DMS79 treated with DMSO at 0.1 percent for 48 hours (cell line): ENCODE measurements at regions not wholly inside any gene's neighbourhood (a gene's known extent, or its start where the extent isn't known, plus 50 kb on each side); places are given as distances from the start of the nearest gene placed in this dataset.
"Not testable (repeated sequence)": the region's sequence is repeated elsewhere in the genome, so short reads cannot be mapped to it uniquely, and the experiment has no call there.

Experiments used
- DNase-seq: peaks from one replicate; lab custom pipeline; 2025; lab: John Stamatoyannopoulos, UW

DNA sequence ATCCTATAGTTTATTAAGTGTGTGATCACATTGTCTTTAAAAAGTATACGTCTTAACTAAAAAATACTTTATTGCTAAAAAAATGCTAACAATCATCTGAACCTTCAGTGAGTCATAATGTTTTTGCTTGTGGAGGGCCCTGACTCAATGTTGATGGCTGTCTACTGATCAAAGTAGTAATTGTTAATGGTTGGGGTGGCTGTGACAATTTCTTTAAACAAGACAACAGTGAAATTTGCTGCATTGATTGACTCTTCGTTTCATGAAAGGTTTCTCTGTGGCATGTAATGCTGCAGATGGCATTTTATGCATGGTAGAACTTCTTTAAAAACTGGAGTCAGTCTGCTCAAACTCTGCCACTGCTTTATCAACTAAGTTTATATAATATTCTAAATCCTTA lies 101.4 kb upstream of the IL15 start:
- DNase-seq, result no peak

DNA sequence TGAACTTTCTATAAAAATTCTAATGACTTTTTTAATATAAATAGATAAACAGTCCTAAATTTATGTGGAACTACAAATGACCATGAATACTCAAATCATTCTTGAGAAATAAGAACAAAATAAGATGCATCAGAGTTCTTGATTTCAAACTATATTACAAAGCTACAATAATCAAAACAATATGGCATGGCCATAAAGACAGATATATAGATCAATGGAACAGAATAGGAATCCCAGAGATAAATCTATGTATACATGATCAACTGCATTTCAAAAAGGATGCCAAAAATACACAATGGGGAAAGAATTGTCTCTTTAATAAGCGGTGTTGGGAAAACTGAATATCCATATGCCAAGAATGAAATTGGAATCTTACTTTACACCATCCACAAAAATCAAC lies 98.4 kb upstream of the IL15 start:
- no peak for DNase-seq

DNA sequence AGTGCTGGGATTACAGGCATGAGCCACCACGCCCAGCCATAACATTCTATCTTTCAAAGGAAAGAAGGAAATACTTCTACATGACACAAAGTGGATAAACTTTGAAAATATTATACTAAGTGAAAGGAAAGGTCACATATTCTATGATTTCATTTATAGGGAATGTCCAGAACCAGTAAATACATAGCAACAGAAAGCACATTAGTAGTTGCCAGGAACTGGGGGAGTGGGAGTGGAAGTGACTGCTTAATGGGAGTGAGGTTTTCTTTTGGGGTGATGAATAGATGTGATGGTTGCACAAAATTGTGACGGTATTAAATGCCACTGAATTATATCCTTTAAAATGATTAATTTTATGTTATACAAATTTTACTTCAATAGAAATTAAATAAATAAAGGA lies 95.7 kb upstream of the IL15 start:
- no peak for DNase-seq

DNA sequence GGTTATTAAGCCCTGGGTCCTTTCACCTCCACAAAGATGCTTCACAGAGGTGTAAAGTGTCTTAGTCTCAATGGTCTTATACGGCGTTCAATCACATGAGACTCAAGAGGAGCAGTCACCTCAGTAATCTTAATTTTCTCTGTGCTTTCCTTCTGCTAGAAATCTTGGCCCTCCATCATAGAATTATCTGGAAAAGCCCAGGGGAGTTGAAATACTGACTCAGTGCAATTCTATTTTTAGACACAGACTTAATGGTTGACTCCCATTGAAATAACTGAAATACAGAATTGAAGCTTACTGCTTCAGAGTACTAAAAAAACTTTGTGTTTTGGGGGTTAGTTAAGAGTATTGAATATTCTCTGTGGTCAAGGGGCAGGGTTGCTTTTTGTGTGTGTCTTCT lies 94.5 kb upstream of the IL15 start:
- DNase-seq, result no peak

DNA sequence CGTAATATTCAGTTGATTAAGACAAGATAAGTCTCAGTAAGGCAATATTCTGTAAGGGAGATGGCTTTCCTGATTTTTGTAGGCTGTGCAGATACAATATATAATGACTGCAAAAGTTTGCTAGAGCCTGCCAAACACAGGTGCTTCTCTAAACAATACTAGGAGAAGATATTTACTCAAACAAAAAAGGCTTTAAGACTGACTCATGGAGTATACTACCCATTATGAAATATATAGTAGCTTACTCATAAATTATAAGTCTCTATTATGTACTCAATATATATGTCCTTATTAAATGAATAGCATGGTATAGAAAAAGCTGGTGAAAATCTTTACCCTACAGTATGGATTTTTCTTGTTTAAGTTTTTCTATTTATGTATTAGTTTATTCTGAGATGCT lies 93.2 kb upstream of the IL15 start:
- no peak for DNase-seq

DNA sequence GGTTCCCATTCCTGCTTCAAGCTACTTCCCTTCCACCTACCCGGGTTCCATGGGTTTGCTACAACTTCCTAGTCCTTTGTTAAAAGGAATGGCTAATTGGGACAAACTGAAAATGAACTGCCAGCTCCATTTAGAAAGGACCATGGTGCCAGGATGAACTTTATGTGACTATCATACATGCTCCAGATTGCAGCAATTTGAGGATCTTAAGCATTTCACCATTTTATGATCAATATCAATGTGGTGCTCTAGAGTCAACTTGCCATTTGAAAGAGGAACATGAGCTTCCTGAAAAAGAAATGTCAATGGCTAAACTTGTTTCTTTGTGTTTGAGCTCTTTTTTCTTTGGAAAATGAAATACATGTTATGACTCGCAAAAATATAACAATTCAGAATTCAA lies 92.7 kb upstream of the IL15 start:
- DNase-seq, result no peak

DNA sequence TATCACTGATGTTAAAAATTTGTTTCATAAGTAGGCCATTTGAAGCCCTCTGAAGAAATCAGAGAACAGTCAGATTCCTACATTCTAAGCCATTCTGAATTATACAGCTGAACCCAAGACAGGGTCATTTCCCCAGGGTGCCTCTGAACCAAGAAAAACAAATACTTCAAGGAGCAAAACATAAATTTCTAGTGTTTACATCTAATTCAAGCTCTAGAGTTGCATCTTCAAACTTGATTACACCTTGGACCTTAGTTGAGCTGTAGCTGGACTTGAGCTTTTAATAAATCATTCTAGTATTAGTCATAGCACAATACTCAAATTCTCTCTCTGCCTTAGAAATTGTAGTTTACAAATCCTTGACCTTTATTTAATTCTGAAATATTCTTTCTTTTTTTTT lies 87.6 kb upstream of the IL15 start:
- no peak for DNase-seq

DNA sequence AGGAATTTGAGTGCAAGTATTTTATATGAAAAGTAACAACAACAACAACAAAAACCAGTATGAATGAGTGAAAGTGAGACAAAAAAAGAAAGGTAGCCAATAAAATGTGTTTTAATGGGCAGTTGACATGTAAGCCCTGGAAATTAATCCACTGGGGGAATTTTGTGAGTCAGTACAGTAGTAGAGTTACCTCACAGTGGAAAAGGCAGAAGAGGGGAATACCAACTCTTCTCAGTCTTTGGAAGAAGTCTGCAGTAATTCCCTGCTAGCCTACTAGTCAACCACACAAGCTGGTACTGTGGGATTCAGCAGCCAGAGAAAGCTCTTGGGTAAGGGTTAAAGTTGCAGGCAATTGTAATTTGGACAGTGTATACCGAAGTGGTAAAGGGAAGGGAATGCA lies 76.3 kb upstream of the IL15 start:
- DNase-seq, result no peak

DNA sequence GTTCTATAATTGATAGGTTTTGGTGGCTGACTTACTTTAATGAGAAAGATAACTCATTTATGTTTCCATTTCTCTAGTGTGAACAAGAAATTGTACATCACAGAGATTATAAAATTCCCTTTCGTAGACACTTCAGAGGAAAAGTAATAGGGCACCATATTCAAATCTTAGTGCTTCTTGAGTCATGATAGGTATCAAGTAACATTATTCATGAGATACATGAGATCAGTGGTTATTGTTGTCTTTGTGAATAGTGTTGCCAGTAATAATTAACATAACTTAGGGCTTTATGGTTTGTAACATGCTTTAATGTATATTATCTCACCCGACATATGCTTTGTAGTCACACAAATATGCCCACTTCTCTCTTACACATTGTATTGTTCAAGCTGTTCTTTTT lies 73.7 kb upstream of the IL15 start:
- DNase-seq, result no peak

DNA sequence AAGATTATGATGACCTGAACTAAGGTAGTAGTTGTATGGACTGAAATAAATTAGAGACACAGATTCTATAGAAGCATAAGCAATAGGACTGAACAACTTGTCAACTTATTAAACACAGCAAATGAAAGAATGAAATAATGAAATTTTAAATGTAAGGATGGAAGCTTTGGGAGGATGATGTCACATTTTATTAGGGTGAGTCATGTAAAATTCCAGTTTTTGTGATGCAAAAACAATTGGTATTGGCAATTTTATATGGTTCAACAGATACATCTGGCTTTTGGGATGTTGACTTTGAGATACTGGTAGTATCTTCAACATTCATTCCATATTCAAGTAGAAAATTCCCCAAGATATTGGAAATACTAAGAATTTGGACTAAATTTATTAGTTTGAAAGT lies 72.7 kb upstream of the IL15 start:
- no peak for DNase-seq

DNA sequence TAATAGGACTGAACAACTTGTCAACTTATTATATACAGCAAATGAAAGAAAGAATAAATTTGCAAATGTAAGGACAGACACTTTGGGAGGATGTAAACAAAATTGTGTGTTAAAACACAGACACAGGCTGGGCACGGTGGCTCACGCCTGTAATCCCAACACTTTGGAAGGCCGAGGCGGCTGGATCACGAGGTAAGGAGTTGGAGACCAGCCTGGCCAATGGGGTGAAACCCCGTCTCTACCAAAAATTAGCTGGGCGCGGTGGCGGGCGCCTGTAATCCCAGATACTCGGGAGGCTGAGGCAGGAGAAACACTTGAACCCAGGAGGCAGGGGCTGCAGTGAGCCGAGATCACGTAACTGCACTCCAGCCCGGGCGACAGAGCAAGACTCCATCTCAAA lies 71.4 kb upstream of the IL15 start:
- DNase-seq, result not testable (repeated sequence)

DNA sequence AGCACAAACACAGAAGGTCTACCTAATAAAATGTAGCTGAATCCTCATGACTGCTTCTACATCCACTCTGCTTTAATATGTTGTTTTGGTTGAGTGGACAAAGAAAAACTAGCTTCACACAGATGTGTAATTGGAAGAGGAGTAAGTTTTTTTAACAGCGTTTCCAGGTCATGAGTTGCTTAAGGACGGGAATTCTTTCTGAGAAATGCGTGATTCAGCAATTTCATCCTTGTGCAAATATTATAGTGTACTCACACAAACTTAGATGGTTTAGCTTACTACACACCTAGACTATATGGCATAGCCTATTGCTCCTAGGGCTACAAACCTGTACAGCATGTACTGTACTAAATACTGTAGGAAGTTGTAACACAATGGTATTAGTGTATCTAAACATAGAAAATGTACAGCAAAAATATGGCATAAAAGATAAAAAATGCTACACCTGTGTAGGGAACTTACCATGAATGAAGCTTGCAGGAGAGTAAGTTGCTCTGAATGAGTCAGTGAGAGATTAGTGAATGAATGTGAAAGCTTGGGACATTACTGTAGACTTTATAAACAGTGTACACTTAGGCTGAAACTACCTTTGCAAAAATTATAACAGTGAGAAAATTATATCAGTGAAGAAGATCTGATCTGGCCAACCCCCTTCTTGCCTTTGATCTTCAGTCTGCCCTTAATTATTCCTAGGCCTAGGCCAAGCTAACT lies 70.8 kb upstream of the IL15 start:
- no peak for DNase-seq

DNA sequence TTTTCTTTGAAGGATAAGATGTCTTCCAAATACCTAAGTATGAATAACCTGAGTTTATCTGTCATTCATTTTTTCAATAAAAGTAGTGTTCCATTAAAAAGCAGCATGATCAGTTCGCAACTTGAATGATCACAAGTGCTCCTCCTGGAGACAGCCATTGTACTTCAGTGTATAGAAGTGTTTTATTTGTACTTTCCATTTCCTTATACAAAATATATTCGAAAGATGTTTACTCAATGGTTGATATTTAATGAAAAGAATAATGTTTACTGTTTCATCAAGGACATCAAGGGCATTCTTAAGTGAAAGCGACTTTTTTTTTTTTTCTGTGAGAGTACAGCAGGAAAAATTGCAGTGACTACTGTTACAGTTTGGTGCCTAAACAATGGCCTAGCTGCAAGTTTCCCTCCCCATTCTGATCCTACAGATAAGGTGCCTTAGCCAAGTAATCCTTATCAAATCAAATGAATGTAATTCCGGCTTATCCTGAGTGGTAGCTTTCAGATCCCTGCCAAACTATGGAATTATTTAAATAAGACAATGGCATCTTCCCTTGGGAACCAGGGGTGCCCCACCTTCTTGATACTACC lies 69.0 kb upstream of the IL15 start:
- no peak for DNase-seq

DNA sequence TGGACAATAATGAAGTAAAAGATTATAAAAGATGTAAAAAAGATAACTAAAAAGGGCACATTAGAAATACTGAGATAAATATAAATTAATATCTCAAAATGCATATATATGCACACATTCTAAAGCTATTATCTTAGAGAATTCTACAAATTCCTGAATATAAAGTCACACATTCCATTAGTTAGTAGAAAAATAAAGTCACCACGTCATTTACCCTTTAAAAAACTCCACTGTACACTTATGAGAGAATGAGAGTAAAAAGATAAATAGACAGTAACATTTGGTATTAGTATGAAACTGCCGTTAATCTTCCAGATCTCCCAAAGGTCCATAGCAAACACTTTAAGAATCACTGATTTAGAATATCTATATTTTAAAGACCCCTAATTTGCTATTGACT lies 67.2 kb upstream of the IL15 start:
- DNase-seq, result no peak

DNA sequence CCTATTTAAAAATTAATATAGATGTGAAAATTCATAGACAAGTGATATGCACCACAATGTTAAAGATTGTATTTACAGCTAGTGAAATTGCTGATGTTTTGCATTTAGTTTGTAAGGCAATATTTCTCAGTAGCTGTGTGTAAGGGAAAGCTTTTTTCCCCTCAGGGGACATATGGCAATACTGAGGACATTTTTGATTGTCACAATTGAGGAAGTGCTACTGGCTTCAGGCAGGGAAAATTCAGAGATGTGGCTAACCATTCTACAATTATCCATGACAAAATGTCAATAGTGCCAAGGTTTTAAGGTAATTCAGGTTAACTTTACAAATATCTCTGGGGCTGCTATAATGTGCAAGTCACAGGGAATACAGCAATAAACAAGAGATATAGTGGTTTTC lies 66.1 kb upstream of the IL15 start:
- DNase-seq, result no peak

DNA sequence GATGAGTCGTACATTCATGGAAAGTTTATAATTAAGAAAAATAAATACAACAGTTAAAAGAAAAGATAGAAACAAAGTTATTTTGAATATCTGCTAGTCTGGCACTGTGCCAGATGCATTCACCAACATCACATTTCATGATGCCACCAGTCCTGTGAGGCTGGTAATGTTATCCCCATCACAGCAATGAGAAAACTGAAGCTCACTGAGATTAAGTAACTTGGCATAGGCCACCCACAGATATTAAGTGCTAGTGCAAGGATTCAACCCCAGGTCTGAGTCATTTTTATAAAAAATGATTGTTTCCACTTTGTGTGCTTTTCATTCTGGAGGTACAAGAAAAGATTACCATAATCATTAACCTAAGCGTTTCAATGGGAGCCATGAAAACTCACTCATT lies 65.0 kb upstream of the IL15 start:
- no peak for DNase-seq

DNA sequence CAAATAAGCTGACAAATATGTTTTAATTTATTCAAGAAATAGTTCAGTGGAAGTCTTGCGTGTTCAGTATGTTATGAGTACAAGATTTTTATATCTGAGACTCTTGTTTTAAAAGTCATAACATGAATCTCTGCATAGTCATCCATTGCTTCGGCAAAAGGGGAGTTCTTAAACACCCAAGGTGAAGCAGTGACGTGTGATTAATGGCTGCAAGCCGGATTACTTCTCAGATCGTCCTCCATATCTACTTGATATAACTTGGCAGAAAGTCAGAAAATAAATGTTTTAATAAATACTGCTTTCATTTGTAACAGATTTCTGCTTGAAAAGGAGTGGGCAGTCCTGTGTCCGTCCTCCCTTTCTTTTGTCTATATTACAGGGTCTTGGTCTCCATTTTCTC lies 64.6 kb upstream of the IL15 start:
- DNase-seq, result no peak

DNA sequence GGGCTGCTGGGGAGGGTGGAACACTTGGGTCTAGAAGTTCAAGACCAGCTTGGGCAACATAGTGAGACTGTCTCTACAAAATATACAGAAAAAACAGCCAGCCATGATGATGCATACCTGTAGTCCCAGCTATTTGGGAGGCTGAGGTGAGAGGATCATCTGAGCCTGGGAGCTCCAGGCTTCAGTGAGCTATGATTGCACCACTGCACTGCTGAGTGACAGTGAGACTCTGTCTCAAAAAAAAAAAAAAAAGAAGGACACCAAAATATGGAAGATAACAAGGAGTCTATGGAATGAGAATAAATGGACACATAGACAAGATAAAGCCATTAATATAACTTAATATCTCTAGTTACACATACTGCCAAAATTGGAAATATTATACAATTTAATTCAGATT lies 62.7 kb upstream of the IL15 start:
- no peak for DNase-seq

DNA sequence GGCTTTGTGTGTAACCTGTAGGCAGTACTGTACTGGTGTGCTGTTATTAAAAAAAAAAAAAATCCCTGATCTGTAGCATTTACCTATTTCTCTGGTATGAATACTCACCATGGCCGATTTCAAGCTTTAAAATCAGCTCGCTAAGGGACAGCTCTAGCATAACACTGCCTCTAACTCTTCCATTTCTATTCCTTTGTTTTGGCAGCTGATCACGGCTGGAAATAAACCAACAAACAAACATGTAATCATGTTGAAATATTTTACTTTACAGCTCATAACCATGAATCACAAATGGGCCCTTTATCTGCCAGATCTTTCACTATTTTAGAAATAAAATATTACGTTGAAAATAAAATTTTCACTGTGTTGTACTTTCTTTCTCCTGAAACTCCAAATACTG lies 60.5 kb upstream of the IL15 start:
- DNase-seq, result no peak

DNA sequence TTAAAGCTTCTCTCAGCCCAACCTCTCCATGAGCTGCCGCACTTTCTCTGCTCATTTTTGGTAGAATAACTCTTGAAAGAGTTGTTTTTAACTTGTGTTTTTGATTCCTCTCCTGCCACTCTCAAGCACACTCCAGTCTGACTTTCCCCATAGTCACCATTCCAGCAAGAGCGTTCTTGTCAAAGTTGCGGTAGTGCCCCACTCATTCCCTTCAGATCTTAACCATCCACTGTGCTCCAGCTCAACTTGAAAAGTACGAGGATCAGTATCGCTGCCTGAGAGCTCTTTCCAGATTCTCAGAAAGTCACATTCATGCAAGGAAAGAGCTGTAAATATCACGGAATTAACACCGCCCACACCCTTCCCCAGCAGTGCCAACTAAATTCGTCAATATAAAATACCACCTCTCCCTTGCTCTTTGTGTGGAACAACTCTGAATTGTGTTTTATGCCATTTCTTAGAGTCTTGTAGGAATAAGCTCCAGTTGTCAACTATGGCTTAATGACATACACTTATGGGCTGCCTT lies 59.7 kb upstream of the IL15 start:
- no peak for DNase-seq

DNA sequence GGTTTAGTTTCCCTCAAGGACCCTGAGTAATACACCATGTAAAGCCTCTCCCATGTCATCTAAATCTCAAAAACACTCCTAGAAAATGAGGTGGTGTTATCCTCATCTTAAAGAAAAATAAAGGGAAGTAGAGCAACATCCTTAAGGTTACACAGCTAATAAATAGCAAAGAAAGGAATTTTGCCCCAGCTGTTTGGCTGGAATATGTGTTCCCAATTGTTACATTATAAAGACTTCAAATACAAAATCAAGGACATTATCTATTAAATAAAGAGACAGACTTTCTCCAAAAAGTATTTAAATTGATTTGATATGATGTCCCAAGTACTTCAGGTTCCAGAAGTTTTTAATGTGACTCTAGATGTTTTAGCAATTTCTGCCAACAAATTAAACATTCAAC lies 57.9 kb upstream of the IL15 start:
- DNase-seq, result no peak

DNA sequence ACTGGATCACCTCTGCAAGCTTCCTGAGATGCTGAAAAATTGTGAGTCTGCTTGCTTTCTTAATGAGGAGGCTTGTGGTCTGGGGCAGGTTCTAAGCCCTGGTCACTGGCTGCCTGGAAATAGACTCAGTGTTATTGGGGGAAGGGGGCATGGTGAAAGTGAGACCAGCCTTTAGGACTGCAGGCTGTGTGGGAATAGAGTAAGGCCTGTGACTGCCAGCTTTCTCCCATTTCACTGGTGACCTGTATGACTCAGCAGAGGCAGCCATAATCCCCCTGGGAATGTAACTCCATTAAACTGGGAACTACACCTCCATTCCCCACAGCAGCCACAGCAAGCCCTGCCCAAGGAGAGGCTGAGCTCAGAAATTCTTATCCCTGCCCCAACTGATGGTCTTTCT lies 55.9 kb upstream of the IL15 start:
- DNase-seq, result no peak
